ENCODE measurements at regions not wholly inside any gene's neighbourhood (a gene's known extent, or its start where the extent isn't known, plus 50 kb on each side); places are given as distances from the start of the nearest gene placed in this dataset.
"Not testable (repeated sequence)": the region's sequence is repeated elsewhere in the genome, so short reads cannot be mapped to it uniquely, and the experiment has no call there.

- DNase-seq, result peak; percentile 64
- no peaks in the 10 kb centered on the region for H3K36me3 Mint-ChIP-seq (ENCODE audit: low read depth)
- TF ChIP-seq CTCF (IDR thresholded peaks at IDR 0.05), result no peak
- no peak overlapping the region for H3K27ac Mint-ChIP-seq
- peaks cover 19% of the 10 kb centered on the region for H3K4me1 Mint-ChIP-seq (ENCODE audit: low read depth)
- no peak overlapping the region for H3K4me3 Mint-ChIP-seq
- H3K9me3 Mint-ChIP-seq, result no peaks in the 10 kb centered on the region
- H3K27me3 Mint-ChIP-seq (ENCODE audit: insufficient read depth), result peaks cover 6% of the 10 kb centered on the region
These were observed 83.4 kb downstream of the TNFRSF13B start for GRCh38 chr17:16888413-16889087.

- no peak for TF ChIP-seq CTCF (IDR thresholded peaks at IDR 0.05)
- H3K27ac Mint-ChIP-seq, result no peak overlapping the region
- H3K4me1 Mint-ChIP-seq (ENCODE audit: low read depth), result peaks cover 19% of the 10 kb centered on the region
- no peak overlapping the region for H3K4me3 Mint-ChIP-seq
- H3K9me3 Mint-ChIP-seq, result no peaks in the 10 kb centered on the region
- no peaks in the 10 kb centered on the region for H3K36me3 Mint-ChIP-seq (ENCODE audit: low read depth)
- no peak for DNase-seq
- peaks cover 7% of the 10 kb centered on the region for H3K27me3 Mint-ChIP-seq (ENCODE audit: insufficient read depth)
These were observed 84.3 kb downstream of the TNFRSF13B start for GRCh38 chr17:16887523-16888095.

- no peak for TF ChIP-seq CTCF (IDR thresholded peaks at IDR 0.05)
- Mint-ChIP-seq H3K9me3 (no peaks in the 10 kb centered on the region), H3K27me3 (ENCODE audit: insufficient read depth) (peaks cover 9% of the 10 kb centered on the region), H3K4me1 (ENCODE audit: low read depth) (peaks cover 19% of the 10 kb centered on the region), H3K27ac (no peak overlapping the region), H3K36me3 (ENCODE audit: low read depth) (no peaks in the 10 kb centered on the region), H3K4me3 (no peak overlapping the region)
- no peak for DNase-seq
These were observed 85.1 kb downstream of the TNFRSF13B start for GRCh38 chr17:16886655-16887322.

- H3K9me3 Mint-ChIP-seq; H3K27ac Mint-ChIP-seq; H3K27me3 Mint-ChIP-seq (ENCODE audit: insufficient read depth); DNase-seq; H3K36me3 Mint-ChIP-seq (ENCODE audit: low read depth); H3K4me3 Mint-ChIP-seq: not testable (repeated sequence)
- H3K4me1 Mint-ChIP-seq (ENCODE audit: low read depth), result peaks cover 19% of the 10 kb centered on the region
These were observed 86.7 kb downstream of the TNFRSF13B start for GRCh38 chr17:16885204-16885603.

GRCh38 chr17:16882926-16883265, 89.0 kb downstream of the TNFRSF13B start:
- Mint-ChIP-seq H3K4me1 (ENCODE audit: low read depth) (peaks cover 11% of the 10 kb centered on the region), H3K27me3 (ENCODE audit: insufficient read depth) (peaks cover 14% of the 10 kb centered on the region)
- H3K4me3 Mint-ChIP-seq, result not testable (repeated sequence)

GRCh38 chr17:16882243-16882925, 89.5 kb downstream of the TNFRSF13B start:
- Mint-ChIP-seq H3K27ac (no peak overlapping the region), H3K9me3 (peaks cover 8% of the 10 kb centered on the region), H3K4me3 (no peak overlapping the region), H3K4me1 (ENCODE audit: low read depth) (peaks cover 11% of the 10 kb centered on the region), H3K27me3 (ENCODE audit: insufficient read depth) (peaks cover 17% of the 10 kb centered on the region), H3K36me3 (ENCODE audit: low read depth) (peaks cover 9% of the 10 kb centered on the region; the same call in 1 of the 2 replicates)
- DNase-seq, result no peak
- TF ChIP-seq CTCF (IDR thresholded peaks at IDR 0.05), result no peak

More at GRCh38 chr17:16882926-16883265, 89.0 kb downstream of the TNFRSF13B start:
- DNase-seq; H3K27ac Mint-ChIP-seq; H3K9me3 Mint-ChIP-seq; H3K36me3 Mint-ChIP-seq (ENCODE audit: low read depth): not testable (repeated sequence)
